AG09319 (cell line): ENCODE measurements at regions not wholly inside any gene's neighbourhood (a gene's known extent, or its start where the extent isn't known, plus 50 kb on each side); places are given as distances from the start of the nearest gene placed in this dataset.
"Not testable (repeated sequence)": the region's sequence is repeated elsewhere in the genome, so short reads cannot be mapped to it uniquely, and the experiment has no call there.

ENCODE experiments used
- DNase-seq: peaks from one replicate; pipeline ENCODE4 v3.0.0-alpha.2; 2010; ENCODE audit warnings: low read depth; ENCODE audit errors: extremely low read depth
- TF ChIP-seq, protein P1 (sequence below): IDR thresholded peaks from 2 replicates; pipeline ENCODE4 v1.5.1; 2011; ENCODE audit warnings: low read depth, mild to moderate bottlenecking, inconsistent platforms, low read length, moderate library complexity

DNA sequence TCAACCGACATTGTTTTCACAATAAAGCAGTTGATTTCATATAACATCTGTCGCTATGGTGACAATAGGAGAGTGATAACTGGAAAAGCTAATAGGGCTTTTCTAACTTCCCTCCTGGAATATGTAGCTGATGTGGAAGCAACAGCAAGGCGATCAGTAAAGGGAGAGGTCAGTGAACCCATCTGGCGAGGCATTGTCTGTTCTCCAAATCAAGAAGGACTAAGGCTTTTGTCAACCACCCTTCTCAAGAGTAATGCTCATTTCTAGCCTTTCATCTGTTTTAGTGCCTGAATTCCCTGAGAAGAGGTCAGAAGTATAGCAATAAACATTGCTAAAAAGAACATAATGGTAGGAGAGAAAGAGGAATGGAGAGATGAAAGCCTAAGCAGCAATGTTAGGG, 201.3 kb downstream of the AKAP7 start:
- TF ChIP-seq, protein P1, sequence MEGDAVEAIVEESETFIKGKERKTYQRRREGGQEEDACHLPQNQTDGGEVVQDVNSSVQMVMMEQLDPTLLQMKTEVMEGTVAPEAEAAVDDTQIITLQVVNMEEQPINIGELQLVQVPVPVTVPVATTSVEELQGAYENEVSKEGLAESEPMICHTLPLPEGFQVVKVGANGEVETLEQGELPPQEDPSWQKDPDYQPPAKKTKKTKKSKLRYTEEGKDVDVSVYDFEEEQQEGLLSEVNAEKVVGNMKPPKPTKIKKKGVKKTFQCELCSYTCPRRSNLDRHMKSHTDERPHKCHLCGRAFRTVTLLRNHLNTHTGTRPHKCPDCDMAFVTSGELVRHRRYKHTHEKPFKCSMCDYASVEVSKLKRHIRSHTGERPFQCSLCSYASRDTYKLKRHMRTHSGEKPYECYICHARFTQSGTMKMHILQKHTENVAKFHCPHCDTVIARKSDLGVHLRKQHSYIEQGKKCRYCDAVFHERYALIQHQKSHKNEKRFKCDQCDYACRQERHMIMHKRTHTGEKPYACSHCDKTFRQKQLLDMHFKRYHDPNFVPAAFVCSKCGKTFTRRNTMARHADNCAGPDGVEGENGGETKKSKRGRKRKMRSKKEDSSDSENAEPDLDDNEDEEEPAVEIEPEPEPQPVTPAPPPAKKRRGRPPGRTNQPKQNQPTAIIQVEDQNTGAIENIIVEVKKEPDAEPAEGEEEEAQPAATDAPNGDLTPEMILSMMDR, result no peak
- DNase-seq, result no peak

DNA sequence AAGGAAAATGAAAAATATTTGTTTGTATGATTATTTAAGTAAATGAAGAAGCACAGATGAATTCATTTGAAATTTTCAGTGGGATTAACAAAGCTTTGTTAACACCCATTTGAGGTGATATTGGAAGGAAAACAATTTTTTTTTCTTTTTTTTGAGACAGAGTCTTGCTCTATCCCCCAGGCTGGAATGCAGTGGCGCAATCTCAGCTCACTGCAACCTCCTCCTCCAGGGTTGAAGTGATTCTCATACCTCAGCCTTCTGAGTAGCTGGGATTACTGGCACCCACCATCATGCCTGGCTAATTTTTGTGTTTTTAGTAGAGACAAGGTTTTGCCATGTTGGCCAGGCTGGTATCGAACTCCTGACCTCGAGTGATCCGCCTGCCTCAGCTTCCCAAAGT, 211.6 kb downstream of the AKAP7 start:
- DNase-seq, result not testable (repeated sequence)

- TF ChIP-seq, protein P1, result no peak
- DNase-seq, result no peak
These were observed 213.3 kb downstream of the AKAP7 start for GRCh38 chr6:131348572-131348971.

DNA sequence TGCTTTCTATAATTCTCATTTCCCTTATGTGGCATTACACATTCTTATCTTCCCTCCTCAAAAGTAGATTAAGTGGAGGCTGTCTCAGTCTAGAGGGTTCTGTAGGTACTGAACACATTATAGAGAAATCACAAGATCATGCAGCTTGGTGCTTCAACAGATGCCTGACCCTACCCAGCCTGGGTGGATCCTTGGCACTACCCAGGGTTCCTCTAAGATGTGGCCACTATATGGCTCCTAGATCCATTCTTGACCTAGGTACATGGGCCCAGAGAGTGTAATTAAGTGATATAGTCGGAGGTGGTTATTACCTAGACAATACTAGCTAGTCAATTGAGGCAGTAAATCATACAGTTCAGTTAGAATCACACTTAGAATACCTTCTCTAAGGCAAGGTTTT, 213.9 kb downstream of the AKAP7 start:
- DNase-seq, result no peak
- TF ChIP-seq, protein P1, result no peak

- TF ChIP-seq, protein P1, result no peak
- no peak for DNase-seq
These were observed 217.8 kb downstream of the AKAP7 start for GRCh38 chr6:131353106-131353505.

DNA sequence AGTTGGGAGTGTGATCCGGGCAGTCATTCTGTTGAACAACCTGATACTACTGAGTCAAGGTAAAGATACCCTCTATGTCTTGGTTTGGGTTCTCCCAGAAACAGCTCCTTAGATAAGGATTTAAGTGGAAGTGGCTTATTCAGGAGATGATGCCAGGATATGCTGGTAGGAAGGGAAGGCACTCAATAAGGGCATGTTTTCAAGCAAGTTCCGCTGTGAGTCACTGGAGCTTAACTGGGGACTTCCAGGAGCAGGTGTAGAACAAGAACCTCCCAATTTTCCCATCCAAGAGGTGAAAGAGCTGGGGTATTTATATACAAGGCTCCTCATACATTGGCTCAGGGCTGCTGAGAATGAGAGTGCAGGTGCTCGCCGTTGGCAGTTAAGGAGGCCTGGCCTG, 218.6 kb downstream of the AKAP7 start:
- no peak for DNase-seq
- TF ChIP-seq, protein P1, result no peak

DNA sequence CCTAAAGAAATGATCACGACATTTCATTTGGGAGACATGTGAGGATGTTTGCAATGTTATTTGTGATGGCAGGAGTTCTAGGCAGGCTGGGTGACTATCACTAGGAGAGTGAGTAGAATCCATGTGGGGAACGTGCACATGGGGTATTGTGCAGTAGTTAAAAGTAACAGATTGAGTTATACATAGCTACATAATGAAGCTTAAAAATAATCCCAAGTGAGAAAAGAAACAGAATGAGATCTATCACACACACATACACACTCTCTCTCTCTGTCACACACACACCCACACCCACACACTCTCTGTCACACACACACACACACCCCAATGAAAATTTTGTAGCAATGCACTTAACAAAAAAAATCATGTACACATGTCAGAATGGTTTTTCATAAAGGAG, 218.7 kb upstream of the ARG1 start:
- TF ChIP-seq, protein P1, result no peak
- no peak for DNase-seq

DNA sequence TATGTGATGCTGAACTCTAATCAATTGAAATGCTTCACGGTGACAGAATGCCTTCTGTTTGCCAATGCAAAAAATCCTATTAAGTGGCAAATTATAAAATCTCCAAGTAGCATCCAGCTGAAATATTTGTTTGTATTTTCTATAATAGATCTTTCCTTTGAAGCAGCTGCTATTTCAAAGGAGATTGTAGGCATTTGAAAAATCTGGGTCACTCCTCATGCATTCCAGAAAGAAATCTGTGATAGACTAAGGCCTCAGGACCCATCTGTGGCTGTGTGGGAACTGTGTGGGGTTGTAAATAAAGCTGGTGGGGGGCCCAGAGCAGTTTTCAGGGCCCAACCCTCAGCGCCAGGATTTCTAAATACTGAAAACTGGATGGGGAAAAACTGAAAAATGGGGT, 216.9 kb upstream of the ARG1 start:
- TF ChIP-seq, protein P1, result no peak
- no peak for DNase-seq
